Osteoblast (primary cell): ENCODE measurements at regions not wholly inside any gene's neighbourhood (a gene's known extent, or its start where the extent isn't known, plus 50 kb on each side); places are given as distances from the start of the nearest gene placed in this dataset.

Experiments
- DNase-seq: peaks from one replicate; pipeline ENCODE4 v3.0.0; 2011; ENCODE audit warnings: low spot score, mixed read lengths; ENCODE audit not compliant: insufficient read length; ENCODE audit errors: missing footprints
- H2AFZ ChIP-seq: 2 replicates; pipeline ENCODE4 v1.6.0; 2011; ENCODE audit warnings: mild to moderate bottlenecking, low read length
- H3K27ac ChIP-seq: 2 replicates; pipeline ENCODE4 v1.5.1; 2011; ENCODE audit warnings: mild to moderate bottlenecking, low read depth, low read length, moderate library complexity
- H3K27me3 ChIP-seq: 2 replicates; pipeline ENCODE4 v1.6.0; 2012; ENCODE audit warnings: mild to moderate bottlenecking, control low read depth, inconsistent platforms, low read length, moderate library complexity; ENCODE audit not compliant: insufficient read depth
- H3K36me3 ChIP-seq: 2 replicates; pipeline ENCODE4 v1.5.1; 2011; ENCODE audit warnings: mild to moderate bottlenecking, low read length, control low read depth, moderate library complexity; ENCODE audit not compliant: insufficient read depth
- H3K4me1 ChIP-seq: 2 replicates; pipeline ENCODE4 v1.5.1; 2011; ENCODE audit warnings: mild to moderate bottlenecking, low read length, control low read depth, moderate library complexity; ENCODE audit not compliant: insufficient read depth
- H3K4me2 ChIP-seq: 2 replicates; pipeline ENCODE4 v1.6.0; 2011; ENCODE audit warnings: mild to moderate bottlenecking, low read length; ENCODE audit not compliant: insufficient read depth
- H3K4me3 ChIP-seq: fragments of 200-600 bp; sonication (generic); 3 replicates; pipeline ENCODE4 v1.5.1; 2012; ENCODE audit warnings: mild to moderate bottlenecking, low read length, inconsistent platforms; ENCODE audit not compliant: insufficient read depth
- H3K79me2 ChIP-seq: 2 replicates; pipeline ENCODE4 v1.6.0; 2012; ENCODE audit warnings: mild to moderate bottlenecking, low read length, control low read depth, inconsistent platforms; ENCODE audit not compliant: insufficient read depth
- H3K9me3 ChIP-seq: 2 replicates; pipeline ENCODE4 v1.5.1; 2011; ENCODE audit warnings: low read depth, low read length, control low read depth
- H4K20me1 ChIP-seq: 2 replicates; pipeline ENCODE4 v1.6.0; 2012; ENCODE audit warnings: mild to moderate bottlenecking, low read length, control low read depth; ENCODE audit not compliant: insufficient read depth
- CTCF ChIP-seq: IDR thresholded peaks from 2 replicates; pipeline ENCODE4 v1.5.1; 2011; ENCODE audit warnings: mild to moderate bottlenecking, low read depth, low read length, moderate library complexity; ENCODE audit errors: extremely low read depth

- no peak overlapping the region for H2AFZ ChIP-seq
- no peak overlapping the region for H3K27ac ChIP-seq
- H3K36me3 ChIP-seq = no peaks in the 10 kb centered on the region
- no peak overlapping the region for H3K4me2 ChIP-seq
- no peaks in the 10 kb centered on the region for H3K79me2 ChIP-seq
- H3K27me3 ChIP-seq = no peaks in the 10 kb centered on the region
- no peaks in the 10 kb centered on the region for H4K20me1 ChIP-seq
- no peak overlapping the region for H3K4me3 ChIP-seq
- DNase-seq = no peak
- no peaks in the 10 kb centered on the region for H3K4me1 ChIP-seq
- no peak for TF ChIP-seq CTCF
- H3K9me3 ChIP-seq = no peaks in the 10 kb centered on the region
Measured at GRCh38 chr7:15950299-15950698, 263.8 kb upstream of the MEOX2 start.

GRCh38 chr7:15947754-15948153 is 261.3 kb upstream of the MEOX2 start:
- Histone ChIP-seq H3K4me3 (no peak overlapping the region), H2AFZ (no peak overlapping the region), H4K20me1 (no peaks in the 10 kb centered on the region), H3K36me3 (no peaks in the 10 kb centered on the region), H3K9me3 (no peaks in the 10 kb centered on the region), H3K4me2 (peak overlapping the region; percentile 12), H3K4me1 (no peaks in the 10 kb centered on the region), H3K27me3 (no peaks in the 10 kb centered on the region), H3K27ac (no peak overlapping the region), H3K79me2 (no peaks in the 10 kb centered on the region)
- no peak for TF ChIP-seq CTCF
- no peak for DNase-seq

- Histone ChIP-seq H3K9me3 (no peaks in the 10 kb centered on the region), H3K36me3 (no peaks in the 10 kb centered on the region), H3K79me2 (no peaks in the 10 kb centered on the region), H3K4me1 (peaks cover 3% of the 10 kb centered on the region), H3K4me3 (no peak overlapping the region), H3K27ac (no peak overlapping the region), H2AFZ (no peak overlapping the region), H3K27me3 (no peaks in the 10 kb centered on the region), H3K4me2 (no peak overlapping the region), H4K20me1 (no peaks in the 10 kb centered on the region)
- no peak for TF ChIP-seq CTCF
- peak; percentile 51 for DNase-seq
Measured at GRCh38 chr7:15938115-15938514, 251.6 kb upstream of the MEOX2 start.

- Histone ChIP-seq H2AFZ (no peak overlapping the region), H3K27me3 (no peaks in the 10 kb centered on the region), H3K36me3 (no peaks in the 10 kb centered on the region), H3K4me3 (no peak overlapping the region), H3K27ac (no peak overlapping the region), H3K4me1 (peaks cover 3% of the 10 kb centered on the region), H4K20me1 (no peaks in the 10 kb centered on the region), H3K4me2 (no peak overlapping the region), H3K9me3 (no peaks in the 10 kb centered on the region), H3K79me2 (no peaks in the 10 kb centered on the region)
- DNase-seq = no peak
- no peak for TF ChIP-seq CTCF
Measured at GRCh38 chr7:15937571-15937970, 251.1 kb upstream of the MEOX2 start.
